Fibroblast of lung (primary cell): ENCODE measurements at regions not wholly inside any gene's neighbourhood (a gene's known extent, or its start where the extent isn't known, plus 50 kb on each side); places are given as distances from the start of the nearest gene placed in this dataset.

Source experiments
- DNase-seq, 2 donors: peaks; one replicate each; pipeline versions ENCODE4 v3.0.0 to v3.0.0-alpha.2; 2010; ENCODE audit warnings: low read depth in 2 of 2
- H2AFZ ChIP-seq: 2 replicates; pipeline ENCODE4 v1.5.1; 2012; ENCODE audit warnings: low read length, control low read depth, inconsistent platforms
- H3K27ac ChIP-seq: 2 replicates; pipeline ENCODE4 v1.5.1; 2011; ENCODE audit warnings: low read length, control low read depth; ENCODE audit not compliant: insufficient read depth
- H3K27me3 ChIP-seq: 2 replicates; pipeline ENCODE4 v1.5.1; 2011; ENCODE audit warnings: mild to moderate bottlenecking, low read length; ENCODE audit not compliant: control insufficient read depth, insufficient read depth
- H3K36me3 ChIP-seq: 2 replicates; pipeline ENCODE4 v1.5.1; 2011; ENCODE audit warnings: low read length; ENCODE audit not compliant: control insufficient read depth, insufficient read depth
- H3K4me1 ChIP-seq: 2 replicates; pipeline ENCODE4 v1.5.1; 2011; ENCODE audit warnings: low read length; ENCODE audit not compliant: control insufficient read depth, insufficient read depth; ENCODE audit errors: extremely low read depth
- H3K4me2 ChIP-seq: 2 replicates; pipeline ENCODE4 v1.5.1; 2011; ENCODE audit warnings: low read length, control low read depth; ENCODE audit not compliant: insufficient read depth; ENCODE audit errors: extremely low read depth
- H3K4me3 ChIP-seq, 4 experiments: fragments of 200-600 bp in 1 of 4; sonication (generic) in 1 of 4; replicated peaks in 1 of 4; 2 replicates each; pipeline ENCODE4 v1.5.1; 2011 to 2016; ENCODE audit warnings: low read length in 4 of 4, low read depth in 3 of 4, mild to moderate bottlenecking in 3 of 4, control low read depth in 2 of 4, inconsistent platforms in 1 of 4, mixed read lengths in 1 of 4; ENCODE audit not compliant: insufficient read depth in 1 of 4; ENCODE audit errors: control extremely low read depth in 1 of 4
- H3K79me2 ChIP-seq: 2 replicates; pipeline ENCODE4 v1.5.1; 2012; ENCODE audit warnings: mild to moderate bottlenecking, low read length, inconsistent platforms; ENCODE audit not compliant: control insufficient read depth, insufficient read depth
- H3K9ac ChIP-seq: 2 replicates; pipeline ENCODE4 v1.5.1; 2011; ENCODE audit warnings: mild to moderate bottlenecking, low read length, control low read depth; ENCODE audit not compliant: insufficient read depth
- H3K9me3 ChIP-seq: 2 replicates; pipeline ENCODE4 v1.5.1; 2012; ENCODE audit warnings: low read depth, low read length; ENCODE audit not compliant: control insufficient read depth, insufficient read depth
- H4K20me1 ChIP-seq: 2 replicates; pipeline ENCODE4 v1.5.1; 2011; ENCODE audit warnings: low read length; ENCODE audit not compliant: control insufficient read depth, insufficient read depth; ENCODE audit errors: extremely low read depth
- EZH2 ChIP-seq: IDR thresholded peaks from 2 replicates; pipeline ENCODE4 v1.5.1; 2012; ENCODE audit warnings: low read length, control low read depth, mild to moderate bottlenecking; ENCODE audit errors: missing control alignments
- TF ChIP-seq, protein P1 (sequence below), 2 donors: IDR thresholded peaks in 1 of 2; conservative IDR thresholded peaks in 1 of 2; 1 replicate in 1 of 2; 2 replicates in 1 of 2; pipeline ENCODE4 v1.5.1; 2011 to 2012; ENCODE audit warnings: low read length in 2 of 2, control low read depth in 1 of 2, inconsistent platforms in 1 of 2, low read depth in 1 of 2, mild to moderate bottlenecking in 1 of 2

DNA sequence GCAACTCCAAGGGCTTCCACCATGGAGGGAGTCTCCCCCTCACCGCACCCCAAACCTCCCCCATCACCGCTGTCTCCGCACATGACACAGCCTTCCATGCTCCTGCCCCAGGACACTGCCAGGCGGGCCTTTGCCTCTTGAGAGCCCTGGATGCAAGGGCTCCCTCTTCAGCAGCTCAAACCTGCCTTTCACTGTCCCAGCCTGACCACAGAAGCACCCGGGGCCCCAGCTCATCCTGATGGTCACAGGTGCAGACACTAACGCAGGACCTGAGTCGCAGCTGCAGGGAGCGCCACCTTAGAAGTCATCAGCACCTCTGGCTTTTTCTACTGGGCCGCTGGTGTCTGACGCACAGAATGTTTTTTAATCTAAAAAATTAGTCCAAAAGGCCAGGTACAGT is 54.0 kb downstream of the SYNE3 start:
- Histone ChIP-seq H3K9ac (no peak overlapping the region), H4K20me1 (no peaks in the 10 kb centered on the region), H3K79me2 (no peaks in the 10 kb centered on the region), H3K27ac (no peak overlapping the region), H2AFZ (no peak overlapping the region), H3K4me1 (peaks cover 13% of the 10 kb centered on the region), H3K9me3 (no peaks in the 10 kb centered on the region), H3K36me3 (peaks cover 10% of the 10 kb centered on the region), H3K4me3 (no peak overlapping the region), H3K4me2 (no peak overlapping the region), H3K27me3 (no peaks in the 10 kb centered on the region)
- TF ChIP-seq EZH2, result no peak
- TF ChIP-seq, protein P1, sequence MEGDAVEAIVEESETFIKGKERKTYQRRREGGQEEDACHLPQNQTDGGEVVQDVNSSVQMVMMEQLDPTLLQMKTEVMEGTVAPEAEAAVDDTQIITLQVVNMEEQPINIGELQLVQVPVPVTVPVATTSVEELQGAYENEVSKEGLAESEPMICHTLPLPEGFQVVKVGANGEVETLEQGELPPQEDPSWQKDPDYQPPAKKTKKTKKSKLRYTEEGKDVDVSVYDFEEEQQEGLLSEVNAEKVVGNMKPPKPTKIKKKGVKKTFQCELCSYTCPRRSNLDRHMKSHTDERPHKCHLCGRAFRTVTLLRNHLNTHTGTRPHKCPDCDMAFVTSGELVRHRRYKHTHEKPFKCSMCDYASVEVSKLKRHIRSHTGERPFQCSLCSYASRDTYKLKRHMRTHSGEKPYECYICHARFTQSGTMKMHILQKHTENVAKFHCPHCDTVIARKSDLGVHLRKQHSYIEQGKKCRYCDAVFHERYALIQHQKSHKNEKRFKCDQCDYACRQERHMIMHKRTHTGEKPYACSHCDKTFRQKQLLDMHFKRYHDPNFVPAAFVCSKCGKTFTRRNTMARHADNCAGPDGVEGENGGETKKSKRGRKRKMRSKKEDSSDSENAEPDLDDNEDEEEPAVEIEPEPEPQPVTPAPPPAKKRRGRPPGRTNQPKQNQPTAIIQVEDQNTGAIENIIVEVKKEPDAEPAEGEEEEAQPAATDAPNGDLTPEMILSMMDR (conservative IDR thresholded peaks at IDR 0.05 in 1 of 2, IDR thresholded peaks at IDR 0.05 in 1 of 2; ENCODE audit: low read depth in 1 of 2, low read length in 2 of 2), result no peak
- no peak for DNase-seq

DNA sequence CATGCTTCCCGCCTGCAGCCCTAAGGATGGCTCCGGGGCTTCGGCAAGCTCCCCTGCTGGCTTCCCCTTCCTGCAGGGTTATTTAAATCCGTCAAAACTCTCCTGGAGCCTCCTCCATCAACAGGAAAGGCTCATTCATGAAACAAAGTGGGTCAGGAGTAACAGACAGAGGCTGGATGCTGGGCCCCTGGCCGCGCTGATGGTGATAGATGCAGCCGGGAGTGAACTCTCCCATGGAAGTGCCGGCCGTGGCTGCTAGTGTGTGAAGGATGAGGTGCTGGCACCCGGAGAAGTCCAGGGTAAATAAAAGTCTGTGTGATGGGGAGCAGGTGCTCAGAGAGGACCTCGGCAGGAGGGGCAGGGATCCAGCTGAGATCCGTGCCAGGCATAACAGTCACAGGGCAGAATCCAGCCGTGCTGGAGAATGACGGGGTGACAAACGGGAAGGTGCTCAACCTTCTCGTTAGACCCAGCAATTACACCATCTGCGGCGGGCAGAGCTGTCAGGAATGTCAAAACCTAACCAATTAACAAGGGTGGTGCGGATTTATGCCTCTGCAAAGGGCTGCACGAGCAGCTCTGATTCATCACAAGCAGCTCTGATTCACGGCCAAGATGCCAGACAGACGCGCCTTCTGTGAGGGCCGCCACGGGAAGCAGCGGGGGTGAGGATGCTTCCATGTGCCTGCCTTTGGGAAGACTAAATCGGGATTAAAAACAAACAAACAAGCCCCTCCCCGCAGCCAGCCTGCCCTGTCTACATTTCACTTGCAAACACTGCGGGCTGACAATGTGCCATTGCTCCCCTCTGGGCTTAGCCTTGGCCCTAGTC is 55.6 kb downstream of the SYNE3 start:
- H4K20me1 ChIP-seq, result no peaks in the 10 kb centered on the region
- peak; percentile 80 to 85 for DNase-seq
- H3K27me3 ChIP-seq, result no peaks in the 10 kb centered on the region
- H2AFZ ChIP-seq, result no peak overlapping the region
- H3K79me2 ChIP-seq, result no peaks in the 10 kb centered on the region
- H3K9ac ChIP-seq, result no peak overlapping the region
- H3K36me3 ChIP-seq, result peaks cover 11% of the 10 kb centered on the region
- H3K4me2 ChIP-seq, result peak overlapping the region; percentile 25
- TF ChIP-seq, protein P1 (conservative IDR thresholded peaks at IDR 0.05 in 1 of 2, IDR thresholded peaks at IDR 0.05 in 1 of 2; ENCODE audit: low read depth in 1 of 2, low read length in 2 of 2), result no peak
- TF ChIP-seq EZH2, result no peak
- peaks cover 13% of the 10 kb centered on the region for H3K4me1 ChIP-seq
- no peaks in the 10 kb centered on the region for H3K9me3 ChIP-seq
- no peak overlapping the region for H3K27ac ChIP-seq
- no peak overlapping the region for H3K4me3 ChIP-seq

DNA sequence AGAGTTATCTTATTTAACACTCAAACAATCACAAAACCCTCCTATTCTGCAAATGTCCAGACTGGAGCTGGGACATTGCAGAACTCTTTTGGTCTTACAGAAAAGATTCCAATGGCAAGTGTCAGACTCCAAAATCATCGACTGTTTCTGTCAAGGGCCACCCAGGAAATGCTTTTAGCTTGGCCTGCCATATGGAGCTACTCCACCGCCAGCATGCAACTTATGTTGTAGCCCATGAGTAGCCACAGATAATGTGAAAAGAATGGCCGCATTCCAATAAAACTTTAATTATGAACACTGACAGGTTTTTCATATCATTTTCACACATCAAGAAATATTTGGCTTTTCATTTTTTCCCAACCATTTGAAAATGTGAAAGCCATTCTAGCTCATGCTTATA is 57.5 kb downstream of the SYNE3 start:
- no peak for DNase-seq
- Histone ChIP-seq H3K4me3 (no peak overlapping the region), H4K20me1 (no peaks in the 10 kb centered on the region), H3K79me2 (no peaks in the 10 kb centered on the region), H3K9ac (no peak overlapping the region), H3K9me3 (no peaks in the 10 kb centered on the region), H3K4me1 (peaks cover 13% of the 10 kb centered on the region), H2AFZ (no peak overlapping the region), H3K4me2 (no peak overlapping the region), H3K27ac (no peak overlapping the region), H3K27me3 (no peaks in the 10 kb centered on the region), H3K36me3 (peaks cover 4% of the 10 kb centered on the region)
- TF ChIP-seq EZH2, result no peak
- TF ChIP-seq, protein P1 (conservative IDR thresholded peaks at IDR 0.05 in 1 of 2, IDR thresholded peaks at IDR 0.05 in 1 of 2; ENCODE audit: low read depth in 1 of 2, low read length in 2 of 2), result no peak
